Chondrocyte (in vitro differentiated cells): ENCODE measurements at regions not wholly inside any gene's neighbourhood (a gene's known extent, or its start where the extent isn't known, plus 50 kb on each side); places are given as distances from the start of the nearest gene placed in this dataset.

ENCODE experiments used
- DNase-seq: peaks from one replicate; pipeline ENCODE4 v3.0.0; 2021; ENCODE audit warnings: mixed read lengths, low spot score
- H3K27ac Mint-ChIP-seq: one replicate; pipeline ENCODE4 v1.8.0; 2021; ENCODE audit warnings: mild to moderate bottlenecking, moderate library complexity, mixed read lengths; ENCODE audit not compliant: unreplicated experiment
- H3K27me3 Mint-ChIP-seq: 2 replicates; pipeline ENCODE4 v1.8.0; 2021; ENCODE audit warnings: low read depth, mixed read lengths
- H3K36me3 Mint-ChIP-seq: 2 replicates; pipeline ENCODE4 v1.8.0; 2021; ENCODE audit warnings: low read depth, mixed read lengths
- H3K4me1 Mint-ChIP-seq: 2 replicates; pipeline ENCODE4 v1.8.0; 2021; ENCODE audit warnings: low read depth, mild to moderate bottlenecking, mixed read lengths
- H3K4me3 Mint-ChIP-seq: one replicate; pipeline ENCODE4 v1.8.0; 2021; ENCODE audit warnings: mild to moderate bottlenecking, moderate library complexity, mixed read lengths; ENCODE audit not compliant: unreplicated experiment
- H3K9me3 Mint-ChIP-seq: 2 replicates; pipeline ENCODE4 v1.8.0; 2021; ENCODE audit warnings: low read depth, mixed read lengths
- CTCF ChIP-seq: fragments of 200-600 bp; sonication (generic); IDR thresholded peaks from 2 replicates; pipeline ENCODE4 v1.5.0; 2021; ENCODE audit warnings: antibody characterized with exemption, mild to moderate bottlenecking, moderate library complexity

GRCh38 chr9:120151149-120151548 is 428.8 kb downstream of the CDK5RAP2 start:
- no peak overlapping the region for H3K27ac Mint-ChIP-seq
- H3K27me3 Mint-ChIP-seq: peaks cover 9% of the 10 kb centered on the region
- no peaks in the 10 kb centered on the region for H3K36me3 Mint-ChIP-seq
- no peaks in the 10 kb centered on the region for H3K9me3 Mint-ChIP-seq
- DNase-seq: no peak
- H3K4me3 Mint-ChIP-seq: no peak overlapping the region
- H3K4me1 Mint-ChIP-seq: no peaks in the 10 kb centered on the region
- TF ChIP-seq CTCF: no peak

DNA sequence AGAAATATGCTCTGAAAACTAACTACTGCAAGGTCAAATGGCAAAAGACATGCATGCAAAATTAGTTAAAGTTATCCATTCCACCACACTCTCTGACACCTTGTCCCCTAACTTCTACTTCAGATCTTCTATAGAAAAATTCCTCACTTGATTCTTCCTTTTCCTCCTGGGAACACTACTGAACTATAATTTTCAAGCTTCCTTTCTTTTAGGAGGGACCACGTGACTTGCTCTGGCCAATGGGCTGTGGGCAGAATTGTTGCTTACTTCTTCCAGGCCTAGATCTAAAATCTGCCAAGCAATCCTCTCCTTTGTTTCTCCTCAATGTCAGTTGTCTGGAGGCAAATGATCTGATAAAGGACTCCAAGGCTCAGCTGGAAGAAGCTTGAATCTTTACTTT is 441.0 kb downstream of the CDK5RAP2 start:
- H3K4me1 Mint-ChIP-seq: no peaks in the 10 kb centered on the region
- no peak for DNase-seq
- H3K4me3 Mint-ChIP-seq: no peak overlapping the region
- no peaks in the 10 kb centered on the region for H3K27me3 Mint-ChIP-seq
- no peaks in the 10 kb centered on the region for H3K36me3 Mint-ChIP-seq
- no peak overlapping the region for H3K27ac Mint-ChIP-seq
- TF ChIP-seq CTCF: no peak
- peaks cover 13% of the 10 kb centered on the region for H3K9me3 Mint-ChIP-seq

GRCh38 chr9:120137186-120137840 is 442.7 kb downstream of the CDK5RAP2 start:
- H3K36me3 Mint-ChIP-seq: no peaks in the 10 kb centered on the region
- no peaks in the 10 kb centered on the region for H3K4me1 Mint-ChIP-seq
- TF ChIP-seq CTCF: no peak
- peaks cover 12% of the 10 kb centered on the region for H3K9me3 Mint-ChIP-seq
- H3K27ac Mint-ChIP-seq: no peak overlapping the region
- DNase-seq: no peak
- no peaks in the 10 kb centered on the region for H3K27me3 Mint-ChIP-seq
- H3K4me3 Mint-ChIP-seq: no peak overlapping the region

- Mint-ChIP-seq H3K27ac (no peak overlapping the region), H3K4me1 (no peaks in the 10 kb centered on the region), H3K27me3 (no peaks in the 10 kb centered on the region), H3K4me3 (no peak overlapping the region), H3K9me3 (peaks cover 10% of the 10 kb centered on the region), H3K36me3 (no peaks in the 10 kb centered on the region)
- DNase-seq: no peak
- TF ChIP-seq CTCF: no peak
Observed at GRCh38 chr9:120136696-120137095, 443.3 kb downstream of the CDK5RAP2 start.

GRCh38 chr9:120117081-120117480 is 462.9 kb downstream of the CDK5RAP2 start:
- H3K9me3 Mint-ChIP-seq: peaks cover 5% of the 10 kb centered on the region
- no peak overlapping the region for H3K27ac Mint-ChIP-seq
- TF ChIP-seq CTCF: no peak
- H3K4me1 Mint-ChIP-seq: no peaks in the 10 kb centered on the region
- no peak overlapping the region for H3K4me3 Mint-ChIP-seq
- H3K36me3 Mint-ChIP-seq: no peaks in the 10 kb centered on the region
- peaks cover 11% of the 10 kb centered on the region for H3K27me3 Mint-ChIP-seq
- no peak for DNase-seq
